ENCODE measurements at regions not wholly inside any gene's neighbourhood (a gene's known extent, or its start where the extent isn't known, plus 50 kb on each side); places are given as distances from the start of the nearest gene placed in this dataset.
"Not testable (repeated sequence)": the region's sequence is repeated elsewhere in the genome, so short reads cannot be mapped to it uniquely, and the experiment has no call there.

GRCh38 chr20:12512755-12513154 is 496.0 kb upstream of the SPTLC3 start:
- DNase-seq: no peak

- no peak for DNase-seq
Observed at GRCh38 chr20:12528104-12528503, 480.7 kb upstream of the SPTLC3 start.

GRCh38 chr20:12528591-12529041 is 480.2 kb upstream of the SPTLC3 start:
- DNase-seq: no peak

GRCh38 chr20:12531626-12532025 is 477.1 kb upstream of the SPTLC3 start:
- DNase-seq: no peak

- DNase-seq: no peak
Observed at GRCh38 chr20:12535316-12535715, 473.5 kb upstream of the SPTLC3 start.

DNA sequence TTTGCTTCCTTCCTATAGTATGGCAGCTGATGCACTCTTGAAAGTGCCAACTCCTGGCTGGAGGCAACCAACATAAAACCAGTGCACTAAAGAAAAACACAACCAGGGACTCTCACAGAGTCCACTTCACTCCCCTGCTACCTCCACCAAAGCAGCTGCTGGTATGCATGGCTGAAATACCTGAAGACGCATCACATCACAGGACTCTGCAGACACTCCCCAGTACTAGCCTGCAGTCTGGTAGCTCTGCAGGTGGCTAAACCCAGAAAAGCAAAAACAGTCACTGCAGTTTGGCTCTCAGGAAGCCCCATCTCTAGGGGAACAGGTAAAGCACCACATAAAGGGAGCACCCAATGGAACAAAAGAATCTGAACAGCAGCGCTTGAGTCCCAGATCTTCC is 473.0 kb upstream of the SPTLC3 start:
- DNase-seq: no peak

DNA sequence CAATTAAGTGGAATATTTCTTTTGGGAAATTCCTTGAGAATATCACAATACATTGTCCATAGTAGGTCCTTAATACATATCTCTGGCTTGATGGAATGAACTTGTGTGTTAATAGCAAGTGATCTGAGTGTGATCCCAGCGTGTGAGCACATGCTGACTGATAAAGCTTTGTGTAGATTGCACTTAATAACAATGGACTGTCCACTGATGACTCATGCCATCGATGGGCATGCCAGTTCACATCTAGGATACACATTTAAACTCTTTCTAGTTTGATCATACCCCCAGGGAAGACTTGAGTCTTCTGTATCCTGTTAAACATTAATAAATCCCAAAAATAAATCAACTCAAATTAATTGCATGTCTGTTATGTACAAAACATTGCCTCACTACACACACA is 454.3 kb upstream of the SPTLC3 start:
- DNase-seq: no peak

- DNase-seq: no peak
Observed at GRCh38 chr20:12555369-12555768, 453.4 kb upstream of the SPTLC3 start.

- not testable (repeated sequence) for DNase-seq
Observed at GRCh38 chr20:12555849-12556248, 452.9 kb upstream of the SPTLC3 start.

DNA sequence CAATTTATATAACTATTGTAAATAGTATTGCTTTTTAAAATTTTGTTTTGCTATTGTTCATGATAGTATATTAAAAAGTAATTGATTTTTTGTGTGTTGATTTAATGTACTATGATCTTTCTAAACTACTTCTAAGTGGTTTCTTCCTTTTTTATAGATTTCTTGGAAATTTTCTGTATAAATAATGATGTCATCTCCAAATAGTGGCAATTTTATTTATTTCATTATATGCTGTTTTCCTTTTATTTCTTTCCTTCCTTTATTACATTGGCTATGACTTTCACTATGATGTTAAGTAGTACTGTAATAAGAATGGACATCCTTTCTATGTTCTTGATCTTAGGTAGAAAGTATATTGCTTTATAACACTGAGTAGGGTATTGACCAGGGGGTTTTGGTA is 451.5 kb upstream of the SPTLC3 start:
- no peak for DNase-seq

GRCh38 chr20:12564979-12565378 is 443.8 kb upstream of the SPTLC3 start:
- DNase-seq: no peak

GRCh38 chr20:12566596-12566995 is 442.2 kb upstream of the SPTLC3 start:
- DNase-seq: no peak

DNA sequence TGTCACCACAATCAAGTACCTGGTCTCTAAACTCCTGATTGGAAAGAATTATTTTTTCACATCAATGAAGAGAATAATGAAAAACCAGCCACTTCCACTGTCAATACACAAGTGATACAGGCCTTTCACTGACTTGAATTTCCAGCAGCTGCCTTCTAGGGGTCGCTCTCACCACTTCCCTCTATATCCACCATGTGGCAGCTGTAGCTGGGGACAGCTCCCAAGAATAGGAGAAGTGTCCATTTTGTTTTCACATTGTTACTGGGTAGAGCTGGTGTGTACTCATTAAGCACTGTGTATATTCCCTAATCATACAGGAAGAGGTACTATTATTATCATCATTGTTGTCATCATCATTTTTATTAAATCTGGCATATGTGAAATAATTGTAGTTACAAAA is 438.4 kb upstream of the SPTLC3 start:
- no peak for DNase-seq

DNA sequence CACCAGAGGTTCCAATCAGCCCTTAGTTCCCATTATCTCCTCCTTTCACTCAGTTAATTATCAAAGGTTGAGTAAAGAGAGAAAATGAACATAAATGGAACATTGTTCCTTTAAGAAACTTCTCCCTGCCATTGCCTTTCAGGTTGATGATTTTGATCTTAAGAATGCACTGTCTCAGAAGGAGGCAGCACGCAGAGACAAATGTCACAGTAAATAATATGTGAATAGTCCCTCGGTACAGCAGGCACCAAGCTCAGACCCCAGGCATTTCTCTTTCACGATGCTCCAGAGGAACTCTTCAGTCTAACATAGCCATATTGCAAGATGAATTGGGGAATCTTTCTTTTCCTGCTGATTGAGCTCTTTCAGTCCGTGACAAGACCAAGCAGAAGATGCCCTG is 435.3 kb upstream of the SPTLC3 start:
- DNase-seq: no peak

GRCh38 chr20:12575352-12576095 is 433.2 kb upstream of the SPTLC3 start:
- no peak for DNase-seq

DNA sequence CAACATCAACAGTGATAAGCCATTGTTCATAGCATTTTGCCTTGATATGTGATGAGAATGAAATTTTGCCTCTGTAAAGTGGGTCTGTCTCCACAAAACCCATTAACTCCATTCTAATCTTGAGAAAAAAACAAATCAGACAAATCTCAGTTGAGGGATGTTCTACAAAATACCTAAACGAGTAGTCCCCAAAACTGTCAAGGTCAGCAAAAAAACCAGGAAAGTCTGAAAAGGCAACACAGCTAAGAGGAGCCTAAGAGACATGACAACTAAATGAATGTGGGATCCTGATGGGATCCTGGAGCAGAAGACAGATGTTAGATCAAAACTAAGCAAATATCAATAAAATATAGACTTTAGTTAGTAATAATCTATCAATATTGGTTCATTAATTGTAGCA is 431.6 kb upstream of the SPTLC3 start:
- DNase-seq: no peak

DNA sequence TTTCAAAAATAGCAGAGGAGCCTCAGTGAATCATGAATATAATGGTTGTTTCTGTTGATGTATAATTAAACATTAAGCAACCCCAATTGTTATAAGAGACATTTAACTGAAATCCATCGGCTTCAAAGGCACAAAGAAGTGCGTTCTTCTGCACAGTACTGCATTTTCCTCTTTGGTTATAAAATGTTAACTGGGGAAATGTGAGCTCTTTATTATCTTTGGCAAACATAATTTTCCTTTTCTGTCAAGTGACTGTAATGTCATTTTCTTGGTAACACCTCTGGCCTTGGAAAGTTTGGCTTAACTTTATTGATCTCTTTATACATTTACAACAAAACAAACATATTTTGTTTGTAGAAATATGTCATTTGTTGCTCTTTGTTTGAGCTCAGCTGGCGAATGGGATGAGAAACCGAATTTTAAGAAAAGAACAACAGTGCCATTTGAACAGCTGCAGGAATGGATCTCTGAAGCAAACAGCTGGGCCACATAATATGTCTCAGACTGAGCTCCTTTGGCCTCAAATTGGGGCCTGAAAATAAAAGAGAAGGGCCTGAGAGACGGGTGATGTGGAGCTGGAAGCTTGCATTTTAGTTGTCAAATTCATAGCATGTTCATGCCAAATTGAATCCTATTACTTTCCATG is 427.0 kb upstream of the SPTLC3 start:
- DNase-seq: no peak

DNA sequence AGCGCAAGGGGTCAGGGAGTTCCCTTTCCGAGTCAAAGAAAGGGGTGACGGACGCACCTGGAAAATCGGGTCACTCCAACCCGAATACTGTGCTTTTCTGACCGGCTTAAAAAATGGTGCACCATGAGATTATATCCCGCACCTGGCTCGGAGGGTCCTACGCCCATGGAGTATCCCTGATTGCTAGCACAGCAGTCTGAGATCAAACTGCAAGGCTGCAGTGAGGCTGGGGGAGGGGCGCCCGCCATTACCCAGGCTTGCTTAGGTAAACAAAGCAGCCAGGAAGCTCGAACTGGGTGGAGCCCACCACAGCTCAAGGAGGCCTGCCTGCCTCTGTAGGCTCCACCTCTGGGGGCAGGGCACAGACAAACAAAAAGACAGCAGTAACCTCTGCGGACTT is 426.1 kb upstream of the SPTLC3 start:
- not testable (repeated sequence) for DNase-seq

- DNase-seq: no peak
Observed at GRCh38 chr20:12591949-12592470, 416.8 kb upstream of the SPTLC3 start.

GRCh38 chr20:12592756-12593155 is 416.0 kb upstream of the SPTLC3 start:
- no peak for DNase-seq

DNA sequence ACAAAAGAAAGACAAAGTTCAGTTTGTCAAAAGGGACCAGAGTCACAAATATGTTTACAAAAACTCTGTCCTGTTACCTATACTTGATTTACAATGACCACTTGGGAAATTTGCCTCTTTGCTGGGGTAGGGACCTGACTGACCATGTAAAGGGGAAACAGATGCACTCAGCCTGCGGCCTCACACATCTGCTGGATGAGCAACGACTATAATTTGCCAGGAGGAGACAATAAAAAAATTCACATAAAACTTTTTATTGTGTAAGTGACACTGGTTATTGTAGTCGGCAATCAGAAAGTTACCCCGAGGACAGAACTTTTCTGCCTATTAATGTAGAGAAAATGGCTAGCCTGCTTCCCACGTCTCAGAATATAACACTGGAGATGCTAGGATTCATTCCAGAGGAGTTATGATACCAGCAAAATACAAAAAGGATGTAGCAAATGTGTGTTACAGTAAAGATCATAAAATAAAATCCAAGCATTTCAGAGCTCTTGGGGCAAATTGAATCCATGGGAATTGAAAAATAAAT is 415.4 kb upstream of the SPTLC3 start:
- DNase-seq: no peak

- DNase-seq: no peak
Observed at GRCh38 chr20:12594410-12595088, 414.2 kb upstream of the SPTLC3 start.

- DNase-seq: no peak
Observed at GRCh38 chr20:12595841-12596240, 412.9 kb upstream of the SPTLC3 start.

DNA sequence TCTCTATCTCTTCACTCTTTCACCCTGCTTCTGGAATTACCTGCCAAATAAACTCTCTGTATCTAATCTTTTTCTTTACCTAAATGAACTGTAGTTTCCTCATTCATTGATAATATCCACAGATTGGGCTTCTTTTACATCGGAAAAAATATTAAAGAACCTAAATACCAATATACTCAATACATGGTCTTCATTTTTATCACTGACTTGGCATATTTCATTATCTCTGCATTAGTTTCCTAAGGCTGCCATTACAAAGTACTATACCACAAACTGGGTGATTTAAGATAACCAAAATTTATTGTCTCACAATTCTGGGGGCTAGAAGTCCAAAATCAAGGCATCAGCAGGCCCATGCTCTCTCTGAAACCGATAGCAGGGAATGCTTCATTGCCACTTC is 411.9 kb upstream of the SPTLC3 start:
- no peak for DNase-seq

All from activated CD4-positive, alpha-beta T cell treated with anti-CD3 and anti-CD28 coated beads for 48 hours (primary cell).